ENCODE measurements at regions not wholly inside any gene's neighbourhood (a gene's known extent, or its start where the extent isn't known, plus 50 kb on each side); places are given as distances from the start of the nearest gene placed in this dataset.

DNA sequence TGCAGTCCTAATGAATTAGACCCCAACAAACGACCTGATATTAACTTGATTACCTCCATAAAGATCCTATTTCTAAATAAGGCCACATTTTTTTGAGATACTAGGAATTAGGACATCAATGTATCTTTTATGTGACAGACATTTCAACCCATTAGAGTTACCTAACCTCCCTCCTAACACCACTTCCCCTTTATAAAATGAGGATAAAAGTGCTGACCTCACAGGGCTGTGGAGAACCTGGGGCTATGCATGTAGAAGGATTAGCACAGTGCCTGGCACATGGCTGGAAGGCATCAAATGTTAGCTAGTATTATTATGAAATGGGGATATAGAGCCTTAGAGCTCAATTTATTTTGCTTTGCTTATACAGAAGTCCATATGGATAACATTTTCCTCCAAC is 53.5 kb upstream of the LRRN1 start:
- no peak for DNase-seq

DNA sequence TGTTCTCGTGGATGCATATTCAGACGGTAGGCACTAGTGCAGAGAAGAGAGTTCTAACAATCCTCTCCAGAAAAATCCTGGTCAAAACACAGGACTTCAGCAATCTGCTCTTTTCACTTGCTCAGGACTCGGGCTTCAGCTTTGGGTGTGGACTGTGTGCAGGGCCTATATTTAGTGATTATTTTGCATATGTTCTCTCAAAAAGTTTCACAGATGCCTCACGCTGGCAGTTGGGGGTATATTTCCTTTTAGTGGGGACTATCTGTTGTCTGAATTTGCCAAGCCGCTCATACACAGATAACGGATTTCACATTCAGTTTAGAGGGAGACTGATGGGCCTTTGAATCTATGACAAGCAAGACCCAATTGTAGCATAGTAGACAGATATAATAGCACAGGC is 54.4 kb upstream of the LRRN1 start:
- no peak for DNase-seq

DNA sequence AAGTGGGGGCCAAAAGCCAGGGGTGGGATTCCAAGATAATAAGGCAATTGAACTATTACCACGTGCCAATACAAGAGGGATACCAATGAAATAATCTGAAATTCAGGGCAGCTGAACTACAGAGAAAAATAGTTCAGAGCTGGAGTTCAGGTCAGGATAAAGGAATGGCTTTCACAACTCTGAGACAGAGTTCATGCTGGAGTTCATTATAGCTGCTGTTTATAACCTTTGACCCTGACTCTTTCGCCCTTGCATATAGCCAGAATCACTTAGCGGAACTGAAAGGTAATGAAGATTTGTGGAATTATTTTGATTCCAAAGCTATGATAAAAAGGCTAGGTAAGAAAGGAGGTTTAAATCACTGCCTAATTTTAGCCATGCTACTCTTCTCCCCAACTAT is 55.5 kb upstream of the LRRN1 start:
- DNase-seq = no peak

DNA sequence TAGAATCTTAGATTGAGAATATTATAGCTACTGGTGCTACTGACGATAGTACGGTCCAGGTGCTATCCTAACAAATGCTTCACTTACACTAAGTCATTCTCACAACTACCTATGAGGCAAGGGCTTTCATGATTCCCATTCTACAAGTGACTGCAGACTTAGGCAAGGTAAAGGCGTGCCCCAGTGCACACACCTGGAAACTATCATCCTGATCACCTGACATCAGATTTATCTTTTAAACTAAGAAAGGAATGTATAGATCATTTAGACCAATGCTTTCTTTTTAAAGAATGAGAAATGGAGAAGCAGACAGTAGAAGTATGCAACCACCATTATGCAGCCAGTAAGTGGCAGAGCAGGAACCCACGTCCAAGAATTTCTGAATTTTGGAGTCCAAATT is 59.2 kb upstream of the LRRN1 start:
- no peak for DNase-seq

DNA sequence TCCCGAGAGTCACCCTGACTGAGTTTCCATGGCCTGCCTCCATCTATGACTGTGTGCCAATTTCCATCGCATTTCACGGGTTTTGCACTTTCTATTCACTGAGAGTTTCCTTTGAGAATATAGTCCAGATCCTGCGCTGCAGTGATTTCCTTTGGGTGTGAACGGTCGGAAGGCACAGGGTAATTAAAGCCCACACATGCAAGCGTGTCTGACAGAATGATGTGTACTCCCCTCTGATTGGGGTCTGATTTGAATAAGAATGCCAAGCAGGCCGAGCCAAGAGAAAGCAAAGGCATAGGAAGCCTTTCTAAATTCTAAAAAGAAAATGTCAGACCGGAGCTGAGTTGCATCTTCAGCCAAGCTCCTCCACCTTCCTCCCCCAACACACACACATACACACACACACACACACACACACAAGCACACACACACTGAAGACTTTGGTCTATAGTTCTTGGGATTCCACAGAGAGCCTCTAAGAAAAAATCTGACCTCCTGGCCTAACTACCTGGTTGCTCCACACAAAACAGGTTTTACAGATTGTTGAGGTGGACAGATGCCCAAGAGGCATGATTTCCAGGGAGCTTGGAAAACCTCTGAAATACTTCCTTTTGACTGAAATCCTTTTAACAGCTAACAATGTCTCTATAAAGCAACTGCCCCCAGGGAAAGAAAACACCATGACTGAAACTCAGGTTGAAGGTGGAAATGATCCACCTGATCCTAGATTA is 59.7 kb upstream of the LRRN1 start:
- no peak for DNase-seq

DNA sequence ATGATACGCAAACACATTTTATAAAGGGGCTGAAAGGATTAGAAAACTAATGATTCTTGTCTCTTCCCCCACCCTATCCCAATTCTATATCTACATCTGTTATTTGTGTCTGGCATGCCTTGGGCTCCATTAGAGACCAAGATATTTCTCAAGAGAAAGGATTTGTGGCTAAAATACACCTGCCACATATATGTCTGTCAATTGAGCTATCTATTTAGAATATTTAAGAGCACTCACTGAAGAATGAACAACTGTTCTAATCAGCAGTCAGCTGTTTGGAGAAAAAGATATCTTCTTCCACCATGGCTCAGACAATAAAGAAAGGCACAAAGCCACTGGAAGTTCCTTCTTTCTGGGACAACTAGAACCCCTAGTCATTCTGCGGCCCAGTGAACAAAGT is 61.7 kb upstream of the LRRN1 start:
- DNase-seq = no peak

DNA sequence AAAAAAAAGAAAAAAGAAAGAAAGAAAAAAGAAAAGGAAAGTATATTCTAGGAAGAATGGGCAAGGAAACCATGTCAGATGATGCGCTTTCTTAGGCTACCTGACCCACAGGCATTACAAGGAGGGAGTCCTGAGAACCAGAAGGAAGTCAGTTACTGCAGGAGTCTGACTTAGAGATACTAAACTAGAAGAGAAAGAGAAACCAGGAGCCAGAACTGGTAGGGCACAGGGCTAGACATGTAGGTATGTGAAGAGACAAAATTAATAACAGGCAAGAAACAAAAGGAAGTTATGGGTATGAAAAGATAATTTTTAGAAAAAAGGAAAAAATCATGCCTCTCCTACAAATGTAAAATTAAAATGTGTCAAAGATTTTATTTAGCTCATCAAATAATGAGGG is 63.3 kb upstream of the LRRN1 start:
- no peak for DNase-seq

DNA sequence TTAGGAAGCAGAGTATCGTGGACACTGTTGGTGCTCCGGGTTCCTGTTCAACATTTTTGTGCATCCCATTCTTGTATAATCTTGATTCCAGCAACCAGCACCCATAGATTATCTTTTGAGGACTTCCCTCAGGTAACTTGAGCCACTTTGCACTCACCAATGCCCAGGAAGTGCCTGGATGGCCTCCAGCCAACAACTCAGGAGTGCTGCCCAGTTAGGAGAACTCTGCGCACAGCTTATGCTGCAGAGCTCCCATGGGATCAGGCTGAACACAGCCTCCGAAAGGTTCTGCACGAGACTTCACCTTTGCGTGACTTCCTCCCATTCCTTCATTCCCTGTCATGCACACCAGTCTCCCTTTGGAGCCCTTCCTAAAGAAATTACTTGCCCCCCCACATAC is 64.3 kb upstream of the LRRN1 start:
- no peak for DNase-seq

DNA sequence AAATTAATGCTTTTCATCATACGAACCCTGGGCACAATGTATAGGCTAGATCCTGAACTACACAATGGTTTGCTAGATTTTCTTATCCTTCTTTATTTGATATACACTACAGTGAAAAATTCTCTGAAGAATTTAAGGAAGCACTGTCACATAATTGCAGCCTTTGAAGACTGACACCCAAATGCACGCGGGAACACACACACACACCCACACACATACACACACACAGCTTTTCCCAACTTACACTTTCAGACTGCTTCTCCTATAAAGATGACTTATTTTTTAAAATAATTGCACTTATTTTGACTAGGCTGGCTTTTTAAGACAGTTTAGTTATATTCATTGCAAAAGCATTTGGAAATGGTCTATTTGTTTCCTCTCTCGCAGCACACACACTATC is 70.0 kb upstream of the LRRN1 start:
- no peak for DNase-seq

DNA sequence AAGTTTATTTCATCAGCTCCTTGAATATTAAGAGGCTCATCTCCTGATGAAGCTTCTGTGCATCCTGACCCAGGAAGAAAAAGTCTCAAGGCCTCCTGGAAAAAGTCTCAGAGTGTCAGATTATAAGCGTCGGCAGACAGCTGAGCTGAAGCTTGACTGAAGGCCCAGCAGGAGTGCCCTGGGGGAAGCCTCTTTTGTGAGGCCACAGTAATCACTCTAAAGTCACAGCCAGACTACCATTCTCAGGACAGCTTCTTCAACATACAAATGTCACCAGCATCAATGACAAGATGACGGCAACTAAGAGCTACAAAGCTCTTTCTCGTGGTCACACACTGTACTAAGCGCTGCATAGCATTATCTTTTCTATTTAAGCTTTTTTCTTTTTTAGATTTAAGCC is 72.7 kb upstream of the LRRN1 start:
- DNase-seq = no peak

DNA sequence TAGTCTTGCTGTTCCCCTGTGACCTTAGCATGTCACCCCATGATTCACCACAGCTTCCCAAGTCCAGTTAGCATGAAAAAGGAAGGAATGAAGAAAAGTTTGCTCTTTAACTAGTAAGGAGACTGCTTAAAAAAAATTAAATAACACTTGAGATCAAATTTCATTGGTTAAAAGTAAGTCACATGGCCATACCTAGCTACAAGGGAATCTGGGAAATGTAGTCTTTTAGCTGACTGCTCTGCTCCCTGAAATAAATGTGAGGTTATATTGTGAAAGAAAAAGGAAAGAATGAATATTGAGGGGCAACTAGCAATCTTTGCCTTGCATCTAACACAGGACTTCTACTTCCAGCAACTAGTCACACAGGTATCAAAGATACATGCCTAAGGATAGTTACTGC is 84.7 kb upstream of the LRRN1 start:
- DNase-seq = no peak

DNA sequence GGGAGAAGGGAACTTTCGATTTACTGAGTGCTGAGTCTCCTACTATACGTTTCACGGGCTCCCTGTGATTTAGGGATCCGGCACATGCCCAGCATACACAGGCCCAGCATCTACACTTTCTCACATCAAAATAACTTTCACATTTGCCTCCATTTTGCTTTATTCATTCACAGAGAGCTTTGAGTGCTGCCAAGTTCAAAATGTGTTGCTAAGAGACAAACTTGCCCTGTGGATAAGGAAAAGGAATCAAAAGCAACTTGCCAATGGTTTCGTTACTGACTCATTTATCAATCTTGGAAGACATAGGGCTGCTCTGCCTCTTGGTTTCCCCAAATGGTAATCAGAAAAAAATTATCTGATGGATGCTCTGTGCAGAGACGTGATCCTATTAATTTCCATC is 86.3 kb upstream of the LRRN1 start:
- no peak for DNase-seq

DNA sequence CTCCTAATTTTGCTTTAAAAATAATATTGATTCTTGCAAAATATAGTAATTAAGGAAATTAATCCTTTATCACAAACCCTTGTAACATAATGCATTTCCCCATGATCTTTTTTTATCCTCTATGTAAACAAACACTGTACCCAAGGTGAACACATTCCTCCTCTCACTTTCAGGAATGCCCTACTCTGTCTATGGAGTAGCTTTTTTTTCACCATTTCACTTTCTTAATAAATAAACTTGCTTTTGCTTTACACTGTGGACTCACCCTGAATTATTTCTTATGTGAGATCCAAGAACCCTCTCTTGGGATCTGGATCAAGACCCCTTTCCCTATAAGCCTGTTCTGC is 90.5 kb upstream of the LRRN1 start:
- no peak for DNase-seq

DNA sequence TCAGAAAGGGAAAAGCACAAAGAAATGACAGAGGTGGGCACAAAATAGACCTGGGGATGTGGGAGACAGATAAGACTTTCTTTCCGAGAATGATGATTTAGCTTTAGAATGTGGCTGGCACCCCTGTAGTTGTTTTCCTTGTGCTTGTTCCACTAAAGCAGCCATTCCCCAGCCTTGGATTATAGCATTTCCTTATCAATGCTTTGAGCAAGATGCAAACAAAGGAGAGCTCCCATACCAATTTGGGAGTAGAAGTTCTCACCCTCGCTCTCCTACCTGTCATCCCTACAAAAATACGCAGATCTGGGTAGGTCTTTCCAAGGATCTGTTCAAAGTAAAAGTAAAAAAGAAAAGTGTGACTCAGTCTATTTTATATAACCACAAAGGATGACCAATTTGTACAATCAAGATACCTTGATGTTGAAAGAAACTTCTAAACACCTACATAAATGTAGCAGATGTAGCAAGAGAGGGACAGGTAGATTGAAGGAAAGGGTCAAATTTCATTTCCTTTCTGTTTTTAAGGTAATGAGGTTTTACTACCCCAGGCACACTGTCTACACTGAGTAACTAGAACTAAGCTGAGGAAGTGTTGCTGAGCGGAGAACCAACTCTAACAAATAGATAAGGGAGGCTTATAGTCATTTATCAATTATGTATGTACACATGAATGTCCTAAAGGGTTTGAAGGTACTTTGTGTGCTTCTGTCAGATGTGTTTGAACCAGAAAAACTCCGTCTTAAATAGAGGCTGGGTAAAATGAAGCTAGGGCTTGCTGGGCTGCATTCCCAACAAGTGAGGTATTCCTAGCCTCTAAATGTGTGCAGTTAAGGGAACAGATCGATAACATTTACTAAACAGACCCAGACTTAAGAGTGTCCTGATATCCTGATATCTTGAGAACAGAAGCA is 91.1 kb upstream of the LRRN1 start:
- no peak for DNase-seq

DNA sequence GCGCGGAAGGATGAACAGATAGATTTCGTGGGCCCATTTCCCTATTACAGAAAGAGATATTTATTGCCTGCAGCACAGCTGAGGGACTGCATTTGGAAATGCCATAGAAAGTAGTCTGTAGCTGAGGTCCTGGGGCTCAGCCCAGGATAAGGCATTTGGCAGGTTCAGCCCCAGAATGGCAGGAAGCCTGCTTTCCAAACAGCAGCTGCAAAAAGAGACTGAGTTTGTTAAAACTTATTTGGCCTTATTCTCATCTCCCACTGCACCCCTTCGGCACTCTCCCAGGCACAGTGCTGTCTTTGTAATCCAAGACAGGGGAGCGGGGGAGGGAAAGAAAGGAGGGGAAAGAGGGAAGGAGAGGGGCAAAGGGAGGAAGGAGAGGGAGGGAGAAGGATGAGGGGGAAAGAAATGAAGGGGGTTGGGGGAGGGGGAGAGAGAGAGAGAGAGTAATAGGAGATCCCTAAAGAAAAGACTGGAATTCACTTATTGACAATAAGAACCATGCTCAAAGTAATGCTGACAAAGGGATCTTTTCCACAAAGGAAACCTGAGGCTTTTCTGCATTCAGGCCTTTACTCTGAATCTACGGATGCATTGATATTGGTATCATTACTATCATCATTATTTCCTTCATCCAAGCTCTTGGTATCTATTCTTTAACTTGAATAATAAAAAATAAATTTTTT is 94.0 kb upstream of the LRRN1 start:
- peak; percentile 5 for DNase-seq

DNA sequence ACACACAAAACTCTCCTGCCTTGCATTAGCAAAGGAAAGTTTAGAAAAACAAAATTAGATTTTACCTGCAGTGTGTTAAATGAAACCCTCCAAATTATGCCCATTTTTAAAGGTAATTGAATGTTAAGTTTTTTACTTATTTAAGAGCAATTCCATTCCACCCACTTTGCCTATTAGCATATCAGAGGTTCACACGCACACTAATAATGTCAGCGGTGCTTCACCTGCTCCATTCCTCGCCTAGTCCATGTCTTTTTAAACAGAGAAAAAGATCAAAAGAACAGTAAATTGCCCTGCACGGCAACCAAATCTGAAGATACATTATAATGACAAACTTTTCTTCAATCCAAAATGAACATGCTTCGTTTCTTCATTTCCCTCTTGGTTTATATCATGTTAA is 97.3 kb upstream of the LRRN1 start:
- no peak for DNase-seq

DNA sequence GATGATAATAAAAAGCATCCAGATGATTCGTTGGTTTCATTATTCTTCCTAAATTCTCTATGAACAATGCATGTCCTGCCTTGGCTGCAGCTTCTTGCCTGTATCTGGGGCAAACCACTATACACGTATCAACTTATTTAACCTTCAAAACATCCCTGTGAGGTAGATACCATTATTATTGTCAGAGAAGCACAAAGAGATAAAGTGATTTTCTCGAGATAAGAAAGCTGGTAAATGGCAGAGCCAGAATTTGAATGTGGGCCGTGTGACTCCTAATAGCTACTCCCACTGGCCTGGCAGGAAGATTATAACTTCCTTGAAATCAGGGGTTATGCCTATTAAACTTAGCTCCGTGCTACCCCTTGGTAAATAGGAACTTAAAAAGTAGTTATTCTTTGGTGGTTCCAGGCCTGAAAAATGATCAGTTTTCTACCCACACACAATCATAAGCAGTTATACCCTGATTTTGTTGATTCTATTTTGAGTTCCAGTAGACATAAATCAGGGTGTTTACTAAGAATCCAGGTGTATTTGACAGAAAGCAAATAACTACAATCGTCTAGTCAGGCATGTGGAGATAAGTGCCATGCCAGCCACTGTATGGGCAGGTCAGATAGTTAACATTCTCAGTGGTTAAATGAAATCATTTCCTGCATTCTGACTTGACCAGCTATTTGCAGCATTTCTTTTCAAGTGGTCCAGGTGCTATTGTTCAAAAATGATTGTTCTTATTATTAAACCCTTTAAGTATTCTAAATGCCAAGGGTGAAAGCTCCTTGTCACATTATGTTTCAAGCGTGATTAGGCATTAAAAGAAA is 99.2 kb upstream of the LRRN1 start:
- DNase-seq = no peak

DNA sequence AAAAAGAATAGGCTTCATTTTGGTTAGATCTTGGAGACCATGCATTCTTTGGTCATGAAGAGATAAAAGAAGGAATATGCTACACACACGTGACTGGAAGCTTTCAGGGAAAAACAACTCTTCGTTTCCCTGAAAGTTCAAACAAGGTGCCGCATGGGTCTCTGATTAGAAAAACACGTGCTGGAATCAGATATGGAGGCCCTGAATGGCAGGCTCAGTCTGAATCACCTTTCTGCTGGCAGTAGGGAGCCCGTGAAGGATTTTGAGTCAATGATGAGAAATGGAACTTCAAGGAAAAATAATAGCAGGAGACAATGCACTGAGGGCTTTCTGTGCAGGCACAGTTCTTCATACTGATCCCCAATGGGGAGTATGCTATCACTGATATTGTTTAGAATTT is 99.8 kb upstream of the LRRN1 start:
- no peak for DNase-seq

DNA sequence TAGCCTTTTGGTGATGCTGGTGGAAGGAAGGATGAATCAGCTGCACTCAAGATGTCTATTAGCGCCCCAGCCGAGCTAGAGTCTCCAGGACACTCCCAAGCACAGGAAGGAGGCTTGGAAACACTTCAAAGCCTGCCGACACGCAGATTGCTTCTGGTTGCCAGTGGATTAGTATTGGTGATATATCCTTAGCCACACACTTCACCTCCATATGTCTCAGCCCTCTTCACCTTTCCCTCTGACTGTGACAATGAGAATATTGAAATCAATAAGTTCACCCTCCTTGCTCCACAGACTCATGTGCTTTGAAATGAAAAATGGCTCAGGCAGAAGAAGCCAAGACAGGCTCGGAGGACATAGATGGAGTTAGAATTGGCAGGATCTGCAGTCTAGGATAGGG is 102.9 kb upstream of the LRRN1 start:
- no peak for DNase-seq

DNA sequence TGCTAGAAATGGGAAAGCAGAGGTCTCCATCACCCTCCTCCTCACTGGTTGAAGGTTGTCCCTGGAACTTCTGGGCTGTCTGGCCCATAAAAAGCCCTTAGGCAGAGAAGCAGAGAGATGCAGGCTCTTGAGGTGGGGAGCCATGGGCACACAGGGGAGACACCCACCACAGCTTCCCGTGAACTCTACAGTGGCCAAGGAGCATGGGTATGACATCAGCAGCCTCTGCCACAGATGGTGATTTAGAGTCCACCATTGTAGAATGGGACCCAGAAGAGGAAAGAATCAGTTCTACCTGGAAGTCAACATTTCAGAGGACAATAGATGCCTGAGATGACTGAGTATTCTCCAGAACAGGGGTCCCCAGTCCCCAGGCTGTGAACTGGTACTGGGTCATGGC is 105.6 kb upstream of the LRRN1 start:
- DNase-seq = no peak

DNA sequence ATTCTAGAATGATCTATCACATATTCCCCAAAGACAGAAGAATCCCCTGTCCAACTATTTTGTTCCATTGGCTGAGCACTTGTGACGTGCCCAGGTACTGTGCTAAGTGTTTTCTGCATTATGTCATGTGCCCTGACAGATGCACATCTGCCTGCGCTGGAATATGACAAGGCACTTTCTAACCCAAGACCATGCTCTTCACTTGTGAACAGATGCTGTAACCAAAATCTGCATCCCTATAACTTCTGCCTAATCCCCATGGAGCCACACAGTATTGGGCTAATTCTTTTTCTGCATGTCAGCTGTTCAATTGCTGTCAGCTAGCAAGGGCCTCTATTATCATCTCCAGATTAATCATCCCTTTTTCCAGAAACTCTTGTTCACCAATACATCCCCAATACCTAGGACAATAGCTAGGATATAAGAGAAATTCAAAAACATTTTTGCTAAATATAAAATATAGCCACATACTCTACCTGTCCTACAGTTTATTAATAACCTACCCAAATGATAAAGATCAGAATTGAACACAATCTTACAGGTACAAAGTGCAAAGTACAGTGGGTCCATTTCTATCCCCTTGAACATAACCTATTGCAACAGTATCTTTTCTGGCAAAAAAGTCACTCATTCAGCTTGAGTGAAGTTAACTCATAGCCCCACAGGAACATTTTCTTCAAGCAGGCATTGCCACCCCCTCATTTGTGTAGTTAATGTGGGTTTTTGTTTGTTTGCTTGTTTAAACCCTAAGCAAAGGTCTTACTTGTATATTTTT is 109.4 kb upstream of the LRRN1 start:
- no peak for DNase-seq
